ENCODE measurements at regions not wholly inside any gene's neighbourhood (a gene's known extent, or its start where the extent isn't known, plus 50 kb on each side); places are given as distances from the start of the nearest gene placed in this dataset.

- no peak for DNase-seq (ENCODE audit: low spot score in 2 of 2)
- TF ChIP-seq POLR2A (IDR thresholded peaks at IDR 0.05) = no peak
- H3K27ac ChIP-seq = no peak overlapping the region
Observed at GRCh38 chrY:7825874-7826273, 914.3 kb upstream of the AMELY start.

GRCh38 chrY:7821295-7822035 is 909.9 kb upstream of the AMELY start:
- no peak for TF ChIP-seq CTCF (IDR thresholded peaks at IDR 0.05)
- no peak for TF ChIP-seq POLR2A (IDR thresholded peaks at IDR 0.05)
- no peak for TF ChIP-seq POLR2AphosphoS5 (IDR thresholded peaks at IDR 0.05)
- intact Hi-C loops (cut with DNase I; ENCODE audit: low total_unique reads) = no loop called here
- H3K4me3 ChIP-seq = no peak overlapping the region
- no peaks in the 10 kb centered on the region for H3K9me3 ChIP-seq
- no peaks in the 10 kb centered on the region for H3K27me3 ChIP-seq
- no peaks in the 10 kb centered on the region for H3K36me3 ChIP-seq
- no peak for DNase-seq (ENCODE audit: low spot score in 2 of 2)
- H3K27ac ChIP-seq = no peak overlapping the region
- no peaks in the 10 kb centered on the region for H3K4me1 ChIP-seq

More at GRCh38 chrY:7825874-7826273, 914.3 kb upstream of the AMELY start:
- Histone ChIP-seq H3K9me3 (no peaks in the 10 kb centered on the region), H3K27me3 (no peaks in the 10 kb centered on the region), H3K4me3 (no peak overlapping the region), H3K4me1 (no peaks in the 10 kb centered on the region), H3K36me3 (no peaks in the 10 kb centered on the region)
- intact Hi-C loops (cut with DNase I; ENCODE audit: low total_unique reads) = no loop called here

- Histone ChIP-seq H3K4me1 (no peaks in the 10 kb centered on the region), H3K27ac (no peak overlapping the region), H3K9me3 (no peaks in the 10 kb centered on the region), H3K36me3 (no peaks in the 10 kb centered on the region), H3K27me3 (no peaks in the 10 kb centered on the region), H3K4me3 (no peak overlapping the region)
- intact Hi-C loops (cut with DNase I; ENCODE audit: low total_unique reads) = no loop called here
- DNase-seq (ENCODE audit: low spot score in 2 of 2) = no peak
- no peak for TF ChIP-seq POLR2A (IDR thresholded peaks at IDR 0.05)
- TF ChIP-seq CTCF (IDR thresholded peaks at IDR 0.05) = peak in 1 of 3 donors; percentile 30
- TF ChIP-seq POLR2AphosphoS5 (IDR thresholded peaks at IDR 0.05) = no peak
Observed at GRCh38 chrY:7818924-7819323, 907.4 kb upstream of the AMELY start.

DNA sequence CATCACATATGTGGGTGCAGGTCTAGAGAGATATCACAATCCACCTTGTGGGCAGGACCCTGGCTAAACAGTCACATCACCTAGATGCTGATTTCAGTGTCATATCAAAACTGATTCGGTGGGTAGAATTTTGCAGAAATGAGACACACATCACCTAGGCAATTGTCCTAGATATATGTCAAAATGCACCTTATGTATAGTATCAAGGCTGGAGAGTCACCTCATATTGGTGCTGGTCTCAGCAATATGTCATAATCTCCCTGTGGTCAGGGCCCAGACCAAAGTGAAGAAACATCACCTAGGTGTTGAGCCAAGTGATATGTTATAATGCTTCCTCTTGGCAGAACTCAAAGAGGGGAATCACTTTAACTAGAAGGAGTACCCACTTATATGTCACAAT is 905.0 kb upstream of the AMELY start:
- H3K27me3 ChIP-seq = no peaks in the 10 kb centered on the region
- H3K4me1 ChIP-seq = no peaks in the 10 kb centered on the region
- no peaks in the 10 kb centered on the region for H3K36me3 ChIP-seq
- no peak overlapping the region for H3K27ac ChIP-seq
- intact Hi-C loops (cut with DNase I; ENCODE audit: low total_unique reads) = no loop called here
- no peak for TF ChIP-seq POLR2A (IDR thresholded peaks at IDR 0.05)
- no peak for TF ChIP-seq POLR2AphosphoS5 (IDR thresholded peaks at IDR 0.05)
- no peak for TF ChIP-seq CTCF (IDR thresholded peaks at IDR 0.05)
- DNase-seq (ENCODE audit: low spot score in 2 of 2) = no peak
- H3K9me3 ChIP-seq = no peaks in the 10 kb centered on the region
- H3K4me3 ChIP-seq = no peak overlapping the region

DNA sequence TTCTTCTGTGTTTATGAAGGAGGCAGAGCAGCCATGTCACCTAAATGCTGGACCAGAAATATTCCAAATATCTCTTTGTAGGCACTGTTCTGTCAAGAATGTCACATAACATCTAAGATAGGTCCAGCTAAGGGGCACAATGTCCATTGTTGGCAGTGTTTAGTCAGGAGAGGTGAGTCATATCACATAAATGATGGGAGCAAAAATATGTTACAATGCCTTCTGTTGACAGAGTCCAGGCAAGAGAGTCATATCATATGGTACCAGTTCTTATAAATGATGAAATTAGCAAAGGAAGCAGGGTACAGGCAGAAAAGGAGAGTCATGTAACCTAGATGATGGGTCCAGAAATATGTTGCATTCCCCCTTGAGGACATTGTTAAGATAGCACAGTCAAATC is 904.4 kb upstream of the AMELY start:
- H3K27me3 ChIP-seq = no peaks in the 10 kb centered on the region
- H3K27ac ChIP-seq = no peak overlapping the region
- H3K4me1 ChIP-seq = no peaks in the 10 kb centered on the region
- no peaks in the 10 kb centered on the region for H3K36me3 ChIP-seq
- TF ChIP-seq POLR2A (IDR thresholded peaks at IDR 0.05) = no peak
- TF ChIP-seq CTCF (IDR thresholded peaks at IDR 0.05) = no peak
- no peak for TF ChIP-seq POLR2AphosphoS5 (IDR thresholded peaks at IDR 0.05)
- H3K4me3 ChIP-seq = no peak overlapping the region
- intact Hi-C loops (cut with DNase I; ENCODE audit: low total_unique reads) = no loop called here
- no peaks in the 10 kb centered on the region for H3K9me3 ChIP-seq
- no peak for DNase-seq (ENCODE audit: low spot score in 2 of 2)

Measured in breast epithelium (tissue), 4 donors.